Thymus (tissue), 11 donors: ENCODE measurements at regions not wholly inside any gene's neighbourhood (a gene's known extent, or its start where the extent isn't known, plus 50 kb on each side); places are given as distances from the start of the nearest gene placed in this dataset.
A peak's percentile ranks its signal among the peaks of the same experiment; 100 is the strongest.

Experiments used
- DNase-seq, 9 donors: peaks; one replicate each; pipeline ENCODE4 v3.0.0-alpha.2; 2013; ENCODE audit warnings: low spot score in 9 of 9, low read depth in 6 of 9, missing footprints in 1 of 9
- H3K27ac ChIP-seq, 2 donors: one replicate each; pipeline ENCODE4 v1.5.1; 2013; ENCODE audit warnings: control low read depth in 1 of 2, low read depth in 1 of 2, low read length in 1 of 2, mild to moderate bottlenecking in 1 of 2, moderate library complexity in 1 of 2
- H3K27me3 ChIP-seq, 2 donors: one replicate each; pipeline ENCODE4 v1.5.1; 2013; ENCODE audit warnings: low read length in 1 of 2; ENCODE audit not compliant: control insufficient read depth in 2 of 2, insufficient read depth in 1 of 2
- H3K36me3 ChIP-seq, 2 donors: one replicate each; pipeline ENCODE4 v1.5.1; 2013; ENCODE audit warnings: low read length in 1 of 2, mild to moderate bottlenecking in 1 of 2, moderate library complexity in 1 of 2; ENCODE audit not compliant: control insufficient read depth in 2 of 2, insufficient read depth in 2 of 2
- H3K4me1 ChIP-seq, 2 donors: one replicate each; pipeline ENCODE4 v1.5.1; 2013; ENCODE audit warnings: low read length in 2 of 2; ENCODE audit not compliant: control insufficient read depth in 2 of 2, insufficient read depth in 2 of 2
- H3K4me3 ChIP-seq, 2 donors: one replicate each; pipeline ENCODE4 v1.5.1; 2013; ENCODE audit warnings: low read length in 2 of 2, control low read depth in 1 of 2, mild to moderate bottlenecking in 1 of 2
- H3K9me3 ChIP-seq, 2 donors: one replicate each; pipeline ENCODE4 v1.5.1; 2013; ENCODE audit warnings: low read length in 1 of 2, mild to moderate bottlenecking in 1 of 2; ENCODE audit not compliant: control insufficient read depth in 2 of 2, insufficient read depth in 1 of 2
- WGBS: extraction: QIAGEN DNeasy Blood & Tissue Kit; methylation state at CpG from one replicate; pipeline ENCODE4 v1.1.7; 2013; 5-methylcytosine and 5-hydroxymethylcytosine counted together
- donor health status: healthy.

DNA sequence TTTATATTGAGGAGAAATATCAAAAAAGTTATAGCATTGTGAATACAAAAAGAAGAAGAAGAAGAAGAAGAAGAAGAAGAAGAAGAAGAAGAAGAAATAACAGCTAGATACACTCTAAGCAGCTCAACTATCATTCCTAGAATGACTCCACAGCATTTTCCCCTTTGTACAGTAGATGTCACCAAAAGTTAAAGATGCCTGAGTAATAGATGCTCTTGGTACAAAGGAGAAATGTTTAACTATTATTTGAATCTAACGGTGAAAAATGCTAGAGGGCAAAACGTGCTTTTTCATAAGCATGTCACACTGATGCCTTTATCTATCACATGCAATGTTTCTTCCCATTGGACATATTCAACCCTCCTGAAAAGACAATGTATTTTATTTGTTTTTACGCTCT lies 178.4 kb upstream of the GPRIN3 start:
- Histone ChIP-seq H3K4me1 (no peaks in the 10 kb centered on the region), H3K9me3 (no peaks in the 10 kb centered on the region), H3K27me3 (no peaks in the 10 kb centered on the region), H3K4me3 (no peak overlapping the region), H3K27ac (no peak overlapping the region), H3K36me3 (no peaks in the 10 kb centered on the region)
- WGBS: 42% methylated on average over 3 of the region's 3 CpGs
- peak in 2 of 9 donors; percentile 5 to 35 for DNase-seq

DNA sequence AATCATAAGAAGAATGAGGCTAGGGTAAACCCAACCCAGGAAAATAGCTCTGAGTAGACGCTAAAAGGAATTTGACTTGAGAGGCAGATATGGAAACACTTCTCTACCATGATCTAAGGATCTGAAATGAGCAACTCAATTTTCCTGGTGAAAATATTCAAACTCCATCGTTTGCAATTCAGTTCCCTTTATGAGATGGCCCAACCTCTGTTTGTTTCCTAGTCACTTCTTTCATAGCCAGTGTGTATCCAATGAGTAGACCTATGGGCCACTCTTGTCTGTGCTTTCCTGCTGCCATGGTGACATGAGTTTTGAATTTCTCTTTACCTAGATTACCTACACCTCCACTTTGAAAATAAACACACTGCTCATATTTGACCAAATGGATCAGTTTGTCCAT lies 176.2 kb upstream of the GPRIN3 start:
- no peak for DNase-seq
- H3K36me3 ChIP-seq: no peaks in the 10 kb centered on the region
- no peaks in the 10 kb centered on the region for H3K4me1 ChIP-seq
- no peak overlapping the region for H3K27ac ChIP-seq
- WGBS: 93% methylated on average over 2 of the region's 2 CpGs
- no peak overlapping the region for H3K4me3 ChIP-seq
- H3K9me3 ChIP-seq: no peaks in the 10 kb centered on the region
- H3K27me3 ChIP-seq: no peaks in the 10 kb centered on the region

DNA sequence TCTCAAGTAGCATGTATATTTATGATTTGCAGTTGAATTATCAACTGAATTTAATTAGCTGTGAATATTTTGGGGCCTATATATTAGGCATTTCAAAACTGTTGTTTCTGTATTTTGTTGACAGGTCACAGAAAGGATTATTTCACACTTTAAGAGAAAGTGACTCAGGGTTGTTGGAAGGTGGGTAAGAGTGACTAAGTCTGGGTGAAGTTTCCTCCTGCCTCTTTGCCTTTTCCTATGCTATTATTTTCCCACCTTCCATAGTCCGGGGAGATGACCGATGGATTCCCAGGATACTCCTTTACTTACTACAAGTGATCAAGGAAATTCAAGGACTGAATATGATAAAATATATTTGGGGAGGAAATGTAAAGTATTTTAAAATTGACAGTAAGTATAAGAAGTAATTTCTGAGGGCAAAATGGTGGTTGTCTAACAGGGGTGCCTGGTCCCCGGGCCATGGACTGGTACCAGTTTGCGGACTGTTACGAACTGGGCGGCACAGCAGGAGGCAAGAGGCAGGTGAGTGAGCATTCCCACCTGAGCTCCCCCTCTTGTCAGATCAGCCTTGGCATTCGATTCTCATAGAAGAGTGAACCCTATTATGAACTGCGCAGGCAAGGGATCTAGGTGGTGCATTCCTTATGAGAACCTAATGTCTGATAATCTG lies 175.5 kb upstream of the GPRIN3 start:
- H3K4me1 ChIP-seq: no peaks in the 10 kb centered on the region
- H3K36me3 ChIP-seq: no peaks in the 10 kb centered on the region
- no peak for DNase-seq
- over 99% methylated on average over 8 of the region's 8 CpGs for WGBS
- H3K27ac ChIP-seq: no peak overlapping the region
- no peaks in the 10 kb centered on the region for H3K27me3 ChIP-seq
- no peak overlapping the region for H3K4me3 ChIP-seq
- no peaks in the 10 kb centered on the region for H3K9me3 ChIP-seq

DNA sequence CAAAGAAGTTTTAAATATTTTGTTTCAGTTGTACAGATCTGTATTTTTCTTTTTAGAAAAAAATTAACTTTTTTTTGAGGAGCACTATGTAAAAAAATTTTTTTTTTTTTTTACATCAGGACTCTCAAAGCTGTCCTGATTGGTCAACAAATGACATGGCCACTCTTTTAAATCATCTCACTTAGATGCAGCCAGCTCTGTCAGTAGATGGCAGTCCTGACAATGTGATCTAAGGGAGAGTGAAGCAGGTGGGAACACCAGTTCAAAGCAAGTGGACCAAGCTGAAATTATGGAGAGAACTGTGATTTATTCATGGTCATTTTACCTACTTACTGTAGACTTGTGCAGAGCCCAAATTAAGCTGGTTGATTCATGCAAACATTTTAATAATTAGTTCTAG lies 174.7 kb upstream of the GPRIN3 start:
- H3K36me3 ChIP-seq: no peaks in the 10 kb centered on the region
- H3K4me1 ChIP-seq: no peaks in the 10 kb centered on the region
- peak in 2 of 9 donors; percentile 6 to 25 for DNase-seq
- no peak overlapping the region for H3K27ac ChIP-seq
- H3K4me3 ChIP-seq: no peak overlapping the region
- no peaks in the 10 kb centered on the region for H3K9me3 ChIP-seq
- H3K27me3 ChIP-seq: no peaks in the 10 kb centered on the region

DNA sequence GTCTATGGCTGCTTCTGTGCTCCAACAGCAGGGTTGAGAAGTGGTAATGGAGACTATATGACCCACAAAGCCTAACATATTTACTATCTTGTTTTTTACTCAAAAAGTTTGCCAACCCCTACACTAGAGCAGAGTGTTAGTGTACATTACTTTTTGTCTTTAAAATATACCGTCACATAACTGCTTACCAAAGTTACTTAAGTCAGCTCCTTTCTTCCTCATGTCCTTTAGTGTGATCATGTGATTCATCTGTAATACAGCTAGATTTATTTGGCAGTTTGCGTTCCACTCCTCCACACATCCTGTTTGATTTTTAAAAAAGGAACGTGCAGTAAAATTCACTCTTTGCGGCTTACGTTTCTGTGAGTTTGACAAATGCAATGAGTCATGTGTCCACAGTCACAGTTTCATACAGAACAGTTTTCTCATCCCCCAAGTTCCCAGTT lies 162.4 kb upstream of the GPRIN3 start:
- H3K4me3 ChIP-seq: no peak overlapping the region

DNA sequence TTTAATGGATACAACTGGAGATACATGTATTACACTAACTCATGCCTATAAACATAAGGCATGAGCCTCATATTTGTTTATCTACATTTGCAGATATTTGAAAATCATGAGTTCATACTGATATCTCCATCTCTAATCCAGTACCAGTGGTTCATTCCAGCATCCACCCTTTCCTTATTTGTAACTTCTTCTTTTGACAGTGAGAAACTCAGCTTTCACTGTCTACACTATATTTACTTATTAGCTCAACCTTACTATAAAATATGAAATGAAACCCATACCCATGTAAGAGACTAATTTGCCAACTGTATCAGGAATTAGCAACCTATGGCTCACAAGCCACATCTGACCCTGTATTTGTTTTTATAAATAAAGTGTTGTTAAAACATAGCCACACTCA lies 161.9 kb upstream of the GPRIN3 start:
- H3K4me3 ChIP-seq: no peak overlapping the region
- no peaks in the 10 kb centered on the region for H3K4me1 ChIP-seq
- H3K27ac ChIP-seq: peak overlapping the region in 1 of 2 donors; percentile 26
- DNase-seq: no peak
- H3K9me3 ChIP-seq: no peaks in the 10 kb centered on the region
- H3K36me3 ChIP-seq: no peaks in the 10 kb centered on the region
- H3K27me3 ChIP-seq: no peaks in the 10 kb centered on the region

More for the DNA sequence above, 162.4 kb upstream of the GPRIN3 start:
- Histone ChIP-seq H3K36me3 (no peaks in the 10 kb centered on the region), H3K27me3 (no peaks in the 10 kb centered on the region), H3K4me1 (no peaks in the 10 kb centered on the region), H3K9me3 (no peaks in the 10 kb centered on the region), H3K27ac (peak overlapping the region in 1 of 2 donors; percentile 26)
- DNase-seq: peak in 8 of 9 donors; percentile 6 to 71 (median 20)
- 41% methylated on average over 5 of the region's 5 CpGs for WGBS

DNA sequence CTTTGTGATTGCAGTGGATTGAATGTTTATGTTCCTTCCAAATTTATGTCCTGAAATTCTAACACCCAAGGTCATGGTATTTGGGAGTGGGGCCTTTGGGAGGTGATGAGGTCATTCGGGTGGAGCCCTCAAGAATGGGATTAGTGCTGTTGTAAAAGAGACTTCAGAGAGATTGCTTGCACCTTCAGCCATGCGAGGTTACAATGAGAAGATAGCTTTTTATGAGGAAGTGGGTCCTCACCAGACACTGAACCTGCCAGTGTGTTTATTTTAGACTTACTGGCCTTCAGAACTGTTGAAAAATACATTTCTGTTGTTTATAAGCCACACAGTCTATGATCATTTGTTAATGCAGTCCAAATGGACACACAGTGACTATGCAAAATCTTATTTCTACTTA lies 161.0 kb upstream of the GPRIN3 start:
- H3K4me1 ChIP-seq: no peaks in the 10 kb centered on the region
- 67% methylated on average over 2 of the region's 2 CpGs for WGBS
- no peak for DNase-seq
- no peak overlapping the region for H3K27ac ChIP-seq
- H3K4me3 ChIP-seq: no peak overlapping the region
- H3K9me3 ChIP-seq: no peaks in the 10 kb centered on the region
- no peaks in the 10 kb centered on the region for H3K27me3 ChIP-seq
- H3K36me3 ChIP-seq: no peaks in the 10 kb centered on the region

DNA sequence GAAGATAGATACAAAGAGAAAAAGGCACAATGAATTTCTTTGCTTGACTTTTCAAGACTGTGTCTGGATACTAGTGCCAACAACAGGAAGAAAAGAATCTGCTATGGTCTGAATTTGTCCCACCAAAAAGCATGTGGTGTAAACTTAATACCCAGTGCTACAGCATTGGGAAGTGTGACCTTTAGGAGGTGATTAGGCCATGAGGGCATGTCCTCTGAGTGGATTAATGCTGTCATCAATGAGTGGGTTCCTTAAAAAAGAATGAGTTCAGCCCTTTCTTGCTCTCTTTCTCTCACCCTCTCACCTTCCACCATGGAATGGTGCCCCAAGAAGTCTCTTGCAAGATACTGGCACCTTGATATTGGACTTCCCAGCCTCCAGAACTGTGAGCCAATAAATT lies 155.7 kb upstream of the GPRIN3 start:
- Histone ChIP-seq H3K4me3 (no peak overlapping the region), H3K27ac (no peak overlapping the region), H3K27me3 (no peaks in the 10 kb centered on the region), H3K9me3 (no peaks in the 10 kb centered on the region), H3K36me3 (no peaks in the 10 kb centered on the region), H3K4me1 (no peaks in the 10 kb centered on the region)
- no peak for DNase-seq

DNA sequence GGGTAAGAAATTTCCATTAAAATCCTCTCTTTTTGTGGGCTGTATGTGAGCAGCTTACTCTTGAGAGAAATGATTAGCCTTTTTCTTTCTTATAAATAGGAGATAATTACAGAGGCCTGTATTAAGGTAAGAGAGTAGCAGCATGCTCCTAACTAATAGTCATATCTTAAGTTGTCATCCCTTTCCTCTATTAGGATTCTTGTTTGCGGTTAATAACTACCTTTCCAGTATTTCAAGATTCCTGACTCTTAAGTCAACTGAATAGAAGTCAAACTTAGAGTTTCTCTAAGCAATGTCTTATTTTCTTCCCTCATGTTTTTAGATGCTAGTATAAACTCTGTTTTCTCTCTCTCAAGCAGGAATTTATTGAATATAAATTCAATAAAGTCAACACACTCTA lies 139.9 kb upstream of the GPRIN3 start:
- no peak overlapping the region for H3K27ac ChIP-seq
- H3K4me1 ChIP-seq: no peaks in the 10 kb centered on the region
- H3K27me3 ChIP-seq: no peaks in the 10 kb centered on the region
- WGBS: 100% methylated on average over 1 of the region's 1 CpG
- no peak for DNase-seq
- H3K4me3 ChIP-seq: no peak overlapping the region
- H3K36me3 ChIP-seq: no peaks in the 10 kb centered on the region
- peaks cover 2 to 14% of the 10 kb centered on the region in 2 donors for H3K9me3 ChIP-seq
